Limb (tissue), 2 donors: ENCODE measurements at regions not wholly inside any gene's neighbourhood (a gene's known extent, or its start where the extent isn't known, plus 50 kb on each side); places are given as distances from the start of the nearest gene placed in this dataset.

Source experiments
- DNase-seq, 2 donors: peaks; one replicate each; pipeline ENCODE4 v3.0.0-alpha.2; 2016; ENCODE audit errors: extremely low spot score in 2 of 2

DNA sequence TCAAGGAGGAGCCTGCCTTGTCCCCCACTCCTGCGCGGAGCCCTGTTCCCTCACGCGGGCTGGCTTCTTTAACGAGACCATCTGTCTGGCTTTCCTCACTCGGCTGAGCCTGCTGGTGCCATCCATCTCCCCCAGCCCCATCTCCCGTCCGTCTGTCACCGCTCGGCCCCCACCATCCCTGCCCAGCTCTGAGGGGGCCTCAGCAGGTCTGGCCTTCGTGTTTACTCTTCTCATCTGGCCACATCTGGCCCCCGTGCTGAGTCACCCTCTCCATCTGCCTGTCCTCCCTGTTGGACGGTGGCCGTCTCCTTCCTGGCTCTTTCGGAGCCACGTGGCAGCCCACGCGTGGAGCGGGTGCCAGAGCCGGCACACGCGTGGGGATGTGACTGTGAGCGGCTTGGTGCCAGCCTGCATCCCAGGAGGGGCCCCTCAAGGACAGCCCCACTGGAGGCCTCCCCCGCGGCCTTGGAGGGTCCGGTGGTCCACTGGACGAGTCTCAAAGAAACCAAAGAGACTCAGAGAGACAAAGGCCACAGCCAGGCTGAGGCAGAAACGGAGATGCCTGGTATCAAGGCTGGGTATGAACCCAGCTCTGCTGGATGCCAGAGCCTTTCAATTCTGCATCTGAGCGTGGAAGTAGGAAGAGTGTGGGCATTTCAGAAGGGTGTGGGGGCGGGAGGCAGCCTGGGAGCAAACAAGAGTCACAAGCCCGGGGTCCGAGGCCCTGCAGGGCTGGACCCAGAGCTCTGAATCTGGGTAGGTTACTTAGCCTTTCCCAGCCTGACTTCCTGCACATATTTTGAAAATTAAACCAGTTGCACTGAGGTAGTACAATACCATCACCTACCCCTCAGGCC, 76.7 kb upstream of the UNC5A start:
- peak in 1 of 2 donors; percentile 38 for DNase-seq

DNA sequence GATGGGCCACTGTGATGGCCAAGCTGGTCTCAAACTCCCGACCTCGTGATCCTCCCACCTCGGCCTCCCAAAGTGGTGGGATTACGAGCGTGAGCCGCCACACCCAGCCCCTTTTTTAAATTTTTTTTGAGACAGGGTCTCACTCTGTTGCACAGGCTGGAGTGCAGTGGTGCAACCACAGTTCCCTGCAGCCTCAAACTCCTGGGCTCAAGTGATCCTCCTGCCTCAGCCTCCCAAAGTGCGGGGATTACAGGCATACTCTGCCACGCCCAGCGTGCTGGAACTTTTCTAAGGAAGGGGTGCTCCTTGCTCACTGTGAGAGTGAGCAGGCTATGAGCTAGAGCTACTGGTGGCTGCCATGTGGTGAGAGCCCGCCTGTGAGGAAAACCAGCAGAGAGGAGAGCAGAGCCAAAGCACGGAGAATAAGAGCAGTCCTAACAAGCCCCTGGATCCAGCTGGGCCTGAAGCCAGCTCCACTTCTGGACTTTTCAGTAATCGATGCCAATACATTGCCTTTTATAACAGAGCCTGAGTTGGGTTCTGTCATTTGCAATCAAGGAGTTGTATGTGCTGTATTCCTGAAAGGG, 75.5 kb upstream of the UNC5A start:
- DNase-seq: peak in 1 of 2 donors; percentile 12

DNA sequence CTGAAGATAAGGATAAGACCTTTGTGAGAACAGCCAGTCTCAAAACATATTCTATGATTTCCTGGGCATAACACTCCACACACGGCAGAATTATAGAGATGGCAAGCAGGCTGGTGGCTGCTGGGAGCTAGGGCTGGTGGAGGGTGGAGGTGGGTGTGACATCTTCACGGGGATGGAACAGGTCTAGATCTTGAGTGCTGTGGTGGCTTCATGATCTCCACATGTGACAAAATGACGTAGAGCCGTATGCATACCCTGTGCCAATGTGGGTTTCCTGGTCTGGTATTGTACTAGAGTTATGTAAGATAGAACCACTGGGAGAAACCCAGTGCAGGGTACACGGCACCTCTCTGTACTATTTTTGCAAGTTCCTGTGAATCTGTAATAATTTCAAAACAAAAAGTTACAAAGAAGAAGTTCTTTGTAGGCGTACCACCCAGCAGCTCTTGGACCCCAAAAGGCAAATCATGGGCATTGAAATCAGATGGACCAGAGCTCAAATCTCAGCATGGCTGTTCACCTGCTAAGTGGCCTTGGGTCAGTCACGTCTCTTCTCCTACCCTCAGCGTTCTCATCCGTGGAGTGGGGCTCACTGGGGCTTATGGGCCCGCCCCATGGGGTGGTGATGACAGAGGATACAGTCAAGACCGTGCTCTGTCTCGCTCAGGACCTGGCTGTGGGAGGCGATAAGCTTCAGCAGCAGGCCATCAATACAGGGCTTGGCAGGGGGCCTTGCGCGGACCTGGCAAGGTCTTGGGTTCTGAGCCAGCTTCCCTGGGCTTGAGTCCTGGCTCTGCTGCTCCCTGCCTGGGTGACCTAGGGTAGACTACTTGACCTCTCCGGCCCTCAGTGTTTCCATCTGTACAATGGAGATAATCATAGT, 74.7 kb upstream of the UNC5A start:
- DNase-seq: peak in 1 of 2 donors; percentile 11

DNA sequence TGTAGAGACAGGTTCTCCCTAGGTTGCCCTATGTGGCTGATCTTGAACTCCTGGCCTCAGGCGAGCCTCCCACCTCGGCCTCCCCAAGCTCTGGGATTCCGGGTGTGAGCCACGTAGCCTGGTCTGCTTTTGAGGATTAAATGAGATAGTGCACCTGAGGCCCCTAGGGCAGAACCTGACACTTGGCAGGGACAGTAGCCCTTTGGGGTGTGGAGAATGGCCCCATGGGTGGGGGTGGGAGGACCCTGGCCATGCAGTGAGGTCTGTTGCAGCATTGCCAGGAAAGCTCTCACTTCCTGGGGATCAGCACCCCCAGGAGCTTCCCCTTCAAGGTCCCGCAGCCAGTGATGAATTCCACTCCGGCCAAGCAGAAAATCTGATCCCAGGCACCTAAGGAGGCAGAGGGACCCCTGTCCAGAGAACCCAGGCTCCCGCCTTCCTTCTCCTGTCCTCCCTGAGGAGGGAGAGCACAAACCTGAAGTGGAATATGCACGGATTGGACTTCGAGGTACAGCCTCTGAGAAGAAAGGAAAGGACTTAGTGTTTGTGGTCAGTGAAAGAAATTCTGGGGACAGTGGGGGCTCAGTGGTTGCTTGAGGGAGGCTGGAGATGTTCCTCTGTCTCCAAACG, 73.9 kb upstream of the UNC5A start:
- peak in 1 of 2 donors; percentile 20 for DNase-seq

DNA sequence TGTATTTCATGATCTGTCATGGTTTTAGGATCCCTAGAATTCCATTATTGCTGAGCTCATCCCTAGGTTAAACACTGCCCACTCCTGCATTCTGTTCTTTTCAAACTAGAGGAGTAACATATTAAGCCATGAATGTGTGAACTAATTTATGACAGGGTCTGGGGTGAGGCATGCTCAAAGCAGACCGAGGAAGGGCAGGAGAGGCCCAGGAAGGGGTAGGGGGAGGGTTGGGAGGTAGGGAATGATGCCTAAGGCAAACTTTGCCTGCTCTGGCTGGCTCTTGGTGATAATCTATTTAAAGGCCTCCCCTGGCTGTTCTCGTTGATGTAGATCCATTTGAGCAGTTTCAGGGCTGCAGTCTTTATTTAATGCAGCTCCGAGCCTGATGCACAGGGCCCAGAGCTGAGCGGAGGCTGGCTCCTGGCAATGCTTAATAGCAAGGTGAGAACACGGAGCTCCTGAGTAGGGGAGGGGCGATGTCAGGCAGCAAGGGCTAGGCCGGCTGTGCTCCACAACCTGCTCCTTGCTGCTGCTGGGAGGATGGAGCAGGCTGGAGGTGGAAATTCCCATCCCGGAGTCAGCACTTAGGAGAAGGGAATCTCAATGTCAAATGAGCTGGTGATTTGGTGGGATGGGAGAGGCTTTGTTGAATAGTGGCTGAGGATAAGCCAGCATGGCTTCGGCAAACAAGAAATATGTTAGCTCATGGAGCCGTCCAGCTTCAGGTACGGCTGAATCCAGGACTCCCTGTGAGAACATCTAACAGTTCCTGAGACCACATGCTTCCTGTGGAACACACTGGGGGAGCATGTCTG, 73.2 kb upstream of the UNC5A start:
- DNase-seq: peak in 1 of 2 donors; percentile 27

DNA sequence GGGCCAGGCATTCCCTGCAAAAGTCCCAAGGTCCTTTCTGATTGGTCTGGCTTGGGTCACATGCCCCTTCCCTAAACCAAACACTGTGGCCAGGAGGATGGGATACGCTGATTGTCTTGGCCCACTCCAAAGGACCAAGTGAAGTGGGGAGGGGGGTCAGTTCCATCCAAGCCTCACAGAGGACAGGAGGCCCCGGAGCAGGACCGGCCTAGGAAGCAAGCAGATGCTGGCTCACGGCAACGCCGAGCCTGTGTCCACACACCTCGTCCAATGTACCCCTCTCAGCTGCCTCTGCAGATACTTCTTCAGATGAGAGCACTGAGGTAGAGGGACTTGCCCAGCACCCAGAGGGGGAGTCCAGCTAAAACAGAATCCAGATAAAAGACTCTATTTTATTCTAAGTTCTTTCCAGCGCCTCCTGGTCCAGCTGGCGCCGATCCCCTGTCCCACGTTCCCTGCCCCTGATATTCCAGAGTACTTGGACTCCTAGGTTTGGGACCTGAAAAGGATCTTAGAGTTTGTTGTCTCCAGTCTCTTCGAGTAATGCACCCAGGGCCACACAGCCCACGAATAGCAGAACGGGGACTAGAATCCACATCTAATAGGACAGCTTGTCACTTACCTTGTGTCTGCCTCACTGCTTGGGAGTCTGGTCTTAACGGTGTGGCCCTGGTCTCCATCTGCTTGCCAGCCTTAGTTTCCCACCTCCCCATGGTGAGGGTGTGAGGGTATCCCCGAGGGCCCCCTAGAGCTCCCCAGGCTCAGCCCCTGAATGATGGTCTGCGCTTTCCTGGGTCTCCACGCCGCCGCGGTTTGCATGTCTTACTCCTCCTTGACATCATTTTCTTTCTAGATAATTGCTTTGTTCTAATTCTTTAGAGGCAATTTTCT, 72.4 kb upstream of the UNC5A start:
- DNase-seq: peak in 1 of 2 donors; percentile 11

DNA sequence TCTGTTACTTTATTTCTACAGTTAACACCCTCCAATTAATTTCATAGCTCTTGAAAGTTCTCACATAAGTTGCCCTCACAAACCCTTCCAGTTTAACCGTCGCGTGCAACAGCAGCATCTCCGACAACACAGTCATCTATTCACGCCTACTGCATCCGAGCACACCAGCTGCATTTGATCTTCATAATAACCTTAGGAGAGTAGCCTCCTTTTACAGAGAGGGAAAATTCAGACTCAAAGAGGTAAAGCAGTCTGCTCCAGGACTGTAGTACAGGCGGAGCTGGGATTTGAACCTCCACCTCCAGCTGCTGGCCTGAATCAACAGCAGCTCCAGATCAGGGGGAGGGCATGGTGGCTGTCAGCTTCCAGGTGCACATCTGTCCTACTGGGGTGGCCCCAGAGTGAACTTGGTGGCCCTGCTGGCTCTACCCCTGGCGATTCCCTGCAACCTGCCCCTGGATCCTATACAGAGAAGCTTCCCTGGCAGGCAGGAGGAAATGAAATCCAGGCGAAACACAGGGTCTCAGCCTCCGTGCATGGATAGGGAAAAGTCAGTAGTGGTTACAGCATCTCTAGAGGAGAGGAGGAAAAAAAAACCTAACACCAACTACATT, 71.6 kb upstream of the UNC5A start:
- DNase-seq: peak in 1 of 2 donors; percentile 4

DNA sequence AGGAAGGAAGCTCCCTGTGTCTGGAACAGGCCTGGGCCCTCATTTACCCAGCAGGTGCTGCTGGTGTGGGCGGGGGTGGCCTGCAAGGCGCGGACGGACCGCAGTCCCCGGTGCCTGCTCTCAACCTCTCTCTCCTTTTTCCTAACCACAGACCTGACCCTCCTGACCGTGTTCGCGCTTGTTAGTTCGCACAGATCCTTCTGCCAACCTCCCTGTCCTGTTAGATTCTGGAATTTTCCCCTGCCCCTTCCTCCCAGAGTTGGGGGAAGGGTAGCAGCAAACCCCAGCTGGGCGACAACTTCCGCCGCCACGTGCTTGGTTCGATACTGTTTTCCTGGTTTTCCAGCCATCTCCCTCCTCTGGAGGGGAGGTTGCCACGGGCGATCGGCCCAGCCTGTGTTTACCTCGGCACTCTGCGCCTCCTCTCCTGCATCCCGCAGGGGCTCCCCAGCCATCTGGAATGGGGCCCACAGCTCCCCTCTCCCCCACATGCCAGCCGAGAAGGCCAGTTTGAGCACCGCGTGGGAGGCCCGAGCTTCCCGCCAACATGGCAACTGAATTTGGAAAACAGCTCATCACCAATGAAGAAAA, 70.8 kb upstream of the UNC5A start:
- DNase-seq: no peak

DNA sequence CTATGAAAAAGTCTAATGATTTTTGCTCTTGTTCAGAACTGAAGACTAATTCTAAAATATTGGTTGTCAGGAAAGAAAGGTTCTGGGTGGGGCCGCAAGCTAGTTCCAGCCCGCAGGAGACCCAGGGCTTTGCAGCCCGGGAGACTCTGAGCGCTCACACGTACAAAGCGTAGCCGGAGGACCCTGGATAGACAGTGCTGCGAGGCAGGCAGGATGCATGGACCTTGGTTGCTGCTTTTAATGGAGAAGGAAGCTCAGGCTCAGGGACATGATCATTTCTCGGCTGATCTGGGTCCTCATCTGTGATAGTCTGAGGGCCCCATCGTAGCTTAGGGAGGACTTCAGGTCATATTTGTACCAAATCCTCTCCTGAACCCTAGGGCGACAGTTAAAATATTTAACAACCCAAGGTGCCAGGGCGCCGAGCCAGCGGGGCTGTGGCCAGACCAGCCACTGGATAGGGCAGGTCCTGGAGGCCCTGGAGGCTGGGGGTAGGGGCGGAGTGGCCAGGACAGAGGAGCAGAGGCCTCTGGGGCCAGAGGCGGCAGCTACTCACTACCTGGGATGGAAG, 70.1 kb upstream of the UNC5A start:
- DNase-seq: no peak

DNA sequence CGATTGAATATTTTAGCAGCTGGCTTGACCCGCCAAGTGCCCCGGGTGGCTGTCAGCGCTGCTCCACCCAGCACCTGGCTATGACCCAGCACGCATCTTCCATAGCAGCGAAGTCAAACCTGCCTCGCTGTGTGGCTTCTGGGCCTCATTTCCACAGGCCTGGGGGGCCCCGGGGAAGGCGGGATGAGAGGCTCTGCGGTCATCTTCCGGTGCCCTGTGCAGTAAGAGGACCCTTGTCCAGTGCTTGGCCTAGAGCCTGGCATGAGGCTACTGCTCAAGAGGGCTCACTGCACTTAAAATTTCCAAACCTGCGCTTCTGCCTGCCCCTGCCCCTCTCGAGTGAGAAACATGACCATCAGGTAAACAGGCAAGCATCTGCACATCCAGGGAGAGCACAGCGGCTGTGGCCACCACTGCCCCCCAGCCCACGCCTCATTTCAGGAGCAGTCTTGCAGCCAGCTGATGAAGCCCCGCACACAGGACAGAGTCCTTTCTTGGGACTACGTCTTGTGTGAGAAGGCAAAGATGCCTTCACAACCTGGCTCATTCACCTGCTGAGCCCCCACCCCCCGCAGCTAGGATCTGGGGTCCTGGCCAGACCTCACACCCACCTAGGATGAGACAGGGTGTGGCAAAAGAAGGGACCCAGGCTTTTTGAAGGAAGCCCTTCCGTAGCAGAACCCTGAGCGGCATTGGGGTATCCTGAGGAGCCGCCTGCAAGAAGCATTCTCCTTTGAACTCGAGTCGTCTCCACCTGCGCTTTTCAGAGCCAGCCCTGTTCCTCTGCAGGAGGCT, 69.5 kb upstream of the UNC5A start:
- no peak for DNase-seq

DNA sequence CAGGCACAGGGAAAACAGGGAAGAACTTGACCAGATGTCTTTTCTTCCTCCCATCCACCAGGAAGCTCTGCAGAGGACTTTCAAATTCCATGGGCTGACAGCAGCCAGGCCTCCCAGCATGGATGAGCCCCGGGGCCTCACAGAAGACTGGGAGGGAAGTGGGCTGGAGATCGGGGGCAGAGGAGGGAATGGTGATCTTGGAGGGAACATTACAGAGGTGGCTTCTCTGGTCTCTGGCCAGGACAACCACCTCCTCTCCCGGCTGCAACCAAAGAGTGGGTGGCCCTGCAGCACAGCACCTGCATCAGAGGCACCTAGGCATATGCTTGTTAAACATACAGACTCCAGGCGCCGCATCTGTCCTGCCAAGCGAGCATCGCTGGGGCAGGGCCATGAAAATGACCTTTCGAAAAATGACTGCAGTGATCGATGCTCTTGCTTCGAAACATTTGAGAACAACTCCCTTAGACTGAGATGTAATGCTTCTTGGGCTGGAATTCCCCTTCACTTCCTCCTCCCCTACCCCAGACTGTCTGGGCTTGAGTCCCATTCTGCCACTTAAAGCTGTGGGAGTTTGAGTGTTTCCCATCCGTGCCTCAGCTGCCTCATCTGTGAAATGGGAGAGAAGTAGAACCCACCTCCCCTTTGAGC, 68.7 kb upstream of the UNC5A start:
- no peak for DNase-seq

DNA sequence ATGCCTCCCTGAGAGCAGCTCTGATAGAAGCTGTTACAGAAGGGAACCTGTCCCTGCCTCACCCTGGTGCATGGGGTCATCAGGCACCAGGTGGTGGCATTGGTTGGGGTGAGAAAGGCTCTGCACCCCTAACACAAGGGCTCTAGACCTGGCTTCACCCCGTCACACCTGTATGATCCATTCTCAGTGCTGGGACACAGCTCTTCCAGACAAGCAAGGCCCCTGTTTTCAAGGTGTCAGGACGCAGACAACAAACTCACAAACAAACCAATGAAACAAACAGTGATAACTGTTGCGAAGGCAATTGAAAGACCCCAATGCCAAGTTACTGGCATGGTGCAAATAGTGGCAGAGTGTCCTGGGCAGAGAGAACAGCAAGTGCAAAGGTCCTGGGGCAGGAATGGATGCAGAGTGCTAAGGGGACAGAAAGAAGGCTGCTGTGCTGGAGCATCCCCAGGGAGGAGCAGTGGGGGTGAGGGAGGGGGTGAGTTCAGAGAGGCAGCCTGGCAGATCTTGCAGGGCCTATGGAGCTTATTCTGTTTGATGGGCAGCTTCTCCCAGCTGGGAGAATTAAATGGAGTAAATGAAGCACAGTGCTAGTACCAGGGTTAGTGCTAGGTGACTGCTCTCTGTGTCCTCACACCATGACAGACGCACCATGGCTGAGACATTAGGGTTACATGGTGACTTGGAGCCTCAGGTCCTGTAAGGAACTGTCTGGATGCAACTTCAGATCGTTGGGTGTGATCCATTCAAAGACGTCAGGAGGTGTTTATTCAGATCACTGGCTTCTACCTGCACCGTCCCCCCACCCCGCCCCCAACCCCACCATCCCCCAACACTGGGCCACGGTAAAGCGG, 67.9 kb upstream of the UNC5A start:
- no peak for DNase-seq

DNA sequence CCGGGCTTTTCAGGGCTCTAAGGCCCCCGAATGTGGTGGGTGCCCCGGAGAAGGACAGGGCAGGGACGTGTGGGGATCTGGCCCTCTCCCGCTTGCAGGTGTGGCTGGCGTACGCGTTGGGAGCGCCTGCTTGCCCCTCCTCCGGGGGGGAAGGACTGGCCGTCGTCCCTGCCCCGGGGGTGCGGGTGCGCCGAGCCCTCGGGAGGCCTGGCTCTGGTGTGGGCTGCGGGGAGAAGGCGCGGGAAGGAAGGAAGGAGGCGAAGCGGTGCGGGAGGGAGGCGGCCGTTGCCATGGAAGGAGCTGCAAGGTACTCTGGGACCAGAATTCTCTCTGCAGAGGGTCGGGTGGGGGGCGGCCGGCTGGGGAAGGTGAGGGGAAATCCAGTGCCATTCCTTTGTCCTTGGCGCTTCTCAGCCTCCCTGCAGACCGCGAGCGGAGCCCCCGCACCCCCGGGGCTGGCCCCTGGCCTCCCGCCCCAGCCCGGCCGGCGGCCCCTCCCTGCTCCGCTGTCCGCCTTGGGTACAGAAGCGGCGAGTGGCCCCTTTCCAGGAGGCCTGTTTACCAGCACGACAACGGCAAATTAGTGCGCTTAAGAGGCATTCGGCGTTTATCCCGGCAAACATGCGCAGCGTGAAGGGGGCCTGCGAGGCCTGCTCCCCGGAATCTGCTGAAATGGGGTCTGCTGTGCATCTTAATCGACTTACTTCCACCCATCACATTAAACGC, 67.1 kb upstream of the UNC5A start:
- DNase-seq: peak in 1 of 2 donors; percentile 64

DNA sequence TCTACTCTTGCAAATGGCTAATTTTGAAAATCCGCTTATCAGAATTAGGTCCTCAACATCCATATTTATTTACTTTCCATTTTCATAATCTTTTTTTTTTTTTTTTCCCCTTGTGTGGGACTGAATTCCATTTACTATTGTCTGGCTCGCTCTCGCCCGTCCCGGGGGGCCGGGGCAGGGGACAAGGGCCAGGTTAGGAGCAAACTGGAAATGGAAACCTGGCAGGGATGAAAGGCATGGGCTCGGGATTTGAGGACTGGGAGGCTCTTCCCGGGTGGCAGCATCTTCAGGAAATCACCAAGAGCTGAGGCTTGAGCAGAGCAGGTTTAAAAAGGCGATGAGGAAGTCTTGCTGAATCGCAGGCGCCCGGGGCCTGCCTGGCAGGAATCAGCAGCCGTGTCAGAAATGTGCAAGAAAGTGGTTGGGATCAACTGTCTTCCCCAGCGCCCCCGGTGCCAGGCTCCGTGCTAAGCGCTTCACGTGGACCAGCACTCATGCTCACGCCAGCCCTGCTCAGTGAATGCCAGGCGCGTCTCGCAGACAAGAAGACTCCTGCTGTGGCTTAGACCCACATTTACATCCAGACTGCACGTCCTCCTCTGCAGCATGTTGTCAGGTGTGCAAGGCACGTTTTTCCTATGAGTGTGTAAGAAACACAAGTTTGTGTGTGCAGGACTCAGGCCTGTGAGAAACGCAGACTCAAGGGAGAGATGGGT, 66.3 kb upstream of the UNC5A start:
- no peak for DNase-seq

DNA sequence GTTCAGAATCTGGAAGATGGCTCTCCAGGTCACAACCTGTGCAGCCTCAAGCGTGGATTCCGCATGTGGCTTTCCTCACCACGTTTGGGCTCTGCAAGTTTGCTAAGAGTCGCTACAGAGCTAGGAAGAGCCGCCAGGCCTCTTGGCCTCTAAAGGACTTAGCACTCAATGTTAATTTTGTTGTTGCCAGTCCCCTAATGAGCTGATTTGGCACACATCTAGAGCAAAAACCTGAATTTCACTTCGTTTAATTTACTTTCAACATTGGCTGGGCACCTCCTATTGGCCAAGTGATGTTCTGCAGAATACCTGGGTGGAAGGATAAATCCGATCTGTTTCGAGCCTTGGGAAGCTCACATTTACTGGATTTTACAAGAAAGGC, 65.8 kb upstream of the UNC5A start:
- no peak for DNase-seq
